ENCODE measurements at regions not wholly inside any gene's neighbourhood (a gene's known extent, or its start where the extent isn't known, plus 50 kb on each side); places are given as distances from the start of the nearest gene placed in this dataset.
"Not testable (repeated sequence)": the region's sequence is repeated elsewhere in the genome, so short reads cannot be mapped to it uniquely, and the experiment has no call there.

DNA sequence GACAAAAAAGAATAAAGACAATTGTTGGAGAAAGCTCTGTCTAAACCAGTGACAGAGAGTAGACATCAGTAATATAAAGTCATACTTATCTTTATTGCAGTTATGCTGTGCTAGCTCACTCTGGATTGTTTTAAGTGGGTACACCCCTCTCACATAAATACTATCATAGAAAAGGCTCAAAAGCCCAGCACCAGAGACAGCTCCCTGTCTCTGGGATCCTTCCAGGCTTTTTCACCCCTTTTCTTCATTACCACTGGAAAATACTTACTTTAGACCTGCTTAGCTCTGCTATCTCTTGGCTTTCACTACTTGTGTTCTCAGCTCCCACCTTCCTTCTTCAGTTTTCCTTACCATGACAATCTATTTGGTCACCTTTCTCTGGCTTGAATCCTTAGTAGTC is 259.1 kb upstream of the MINDY3 start:
- DNase-seq = no peak

DNA sequence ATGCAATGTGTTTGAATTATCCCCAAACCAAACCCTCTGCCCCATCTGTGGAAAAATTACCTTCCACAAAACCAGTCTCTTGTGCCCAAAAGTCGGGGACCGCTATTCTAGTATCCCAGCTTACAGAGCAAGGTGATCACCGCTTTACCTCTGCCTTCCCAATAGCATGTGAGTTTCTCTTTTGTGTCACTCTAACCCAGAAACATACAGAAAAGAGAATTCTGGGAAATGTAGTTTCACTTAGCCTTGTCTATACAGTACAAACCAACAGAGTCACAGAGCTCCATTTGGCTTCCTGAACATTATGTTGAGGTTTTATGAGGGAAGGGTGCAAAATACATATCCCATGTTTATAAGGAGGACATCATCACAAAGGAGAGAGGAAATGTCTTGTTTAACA is 260.3 kb upstream of the MINDY3 start:
- no peak for DNase-seq

DNA sequence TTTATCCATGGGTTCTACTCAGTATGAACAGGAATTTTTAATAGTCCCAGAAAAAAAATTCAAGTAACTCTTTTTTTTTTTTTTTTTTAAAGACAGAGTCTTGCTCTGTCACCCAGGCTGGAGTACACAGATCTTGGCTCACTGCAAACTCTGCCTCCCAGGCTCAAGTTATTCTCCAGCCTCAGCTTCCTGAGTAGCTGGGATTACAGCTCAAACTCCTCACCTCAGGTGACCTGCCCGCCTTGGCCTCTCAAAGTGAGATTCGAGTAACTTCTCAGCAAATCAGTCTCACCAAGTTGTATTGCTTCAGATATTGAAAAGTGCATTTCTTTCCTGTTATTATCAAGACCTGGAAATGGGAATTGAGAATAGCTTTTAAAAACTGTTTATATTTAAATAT is 281.2 kb upstream of the MINDY3 start:
- no peak for DNase-seq

DNA sequence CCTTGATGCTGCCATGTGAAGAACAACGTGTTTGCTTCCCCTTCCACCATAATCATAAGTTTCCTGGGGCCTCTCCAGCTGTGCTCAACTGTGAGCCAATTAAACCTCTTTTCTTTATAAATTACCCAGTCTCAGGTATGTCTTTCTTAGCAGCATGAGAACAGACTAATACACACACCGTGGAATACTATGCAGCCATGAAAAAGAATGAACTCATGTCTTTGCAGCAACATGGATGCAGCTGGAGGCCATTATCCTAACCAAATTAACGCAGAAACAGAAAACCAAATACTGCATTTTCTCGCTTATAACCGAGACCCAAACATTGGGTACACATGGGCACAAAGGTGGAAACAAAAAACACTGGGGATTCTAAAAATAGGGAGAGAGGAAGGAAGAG is 286.7 kb upstream of the MINDY3 start:
- no peak for DNase-seq

- no peak for DNase-seq
Observed at GRCh38 chr10:16155834-16156233, 281.0 kb upstream of the PTER start.

DNA sequence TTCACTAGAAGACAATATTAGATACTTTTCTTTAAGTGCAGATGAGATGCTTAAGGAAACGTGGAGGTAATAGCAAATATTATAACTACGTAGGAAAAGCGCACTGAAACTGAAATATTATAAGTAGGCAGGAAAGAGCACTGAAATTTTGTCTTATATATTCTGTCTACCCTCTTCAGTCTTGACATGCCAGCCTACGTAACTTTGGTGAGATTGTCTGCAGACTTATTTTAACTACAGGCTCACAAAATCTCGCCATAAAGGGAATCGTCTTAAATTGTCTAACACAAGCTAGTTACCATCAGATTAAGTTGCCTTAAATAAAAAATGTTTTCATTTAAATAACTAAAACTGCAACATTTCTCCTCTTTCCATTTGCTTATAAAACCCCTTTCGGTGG is 280.1 kb upstream of the PTER start:
- DNase-seq = no peak

DNA sequence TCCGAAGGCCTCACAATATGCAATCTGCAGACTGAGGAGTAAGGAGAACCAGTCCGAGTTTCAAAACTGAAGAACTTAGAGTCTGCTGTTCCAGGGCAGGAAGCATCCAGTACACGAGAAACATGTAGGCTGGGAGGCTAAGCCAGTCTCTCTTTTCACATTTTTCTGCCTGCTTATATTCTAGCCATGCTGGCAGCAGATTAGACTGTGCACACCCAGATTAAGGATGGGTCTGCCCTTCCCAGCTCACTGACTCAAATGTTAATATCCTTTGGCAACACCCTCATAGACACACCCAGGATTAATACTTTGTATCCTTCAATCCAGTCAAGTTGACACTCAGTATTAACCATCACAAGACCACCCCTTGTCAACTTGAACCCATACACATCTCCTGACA is 271.7 kb upstream of the PTER start:
- not testable (repeated sequence) for DNase-seq

GRCh38 chr10:16182144-16182543 is 254.7 kb upstream of the PTER start:
- DNase-seq = peak; percentile 78

- DNase-seq = no peak
Observed at GRCh38 chr10:16182688-16183087, 254.1 kb upstream of the PTER start.

DNA sequence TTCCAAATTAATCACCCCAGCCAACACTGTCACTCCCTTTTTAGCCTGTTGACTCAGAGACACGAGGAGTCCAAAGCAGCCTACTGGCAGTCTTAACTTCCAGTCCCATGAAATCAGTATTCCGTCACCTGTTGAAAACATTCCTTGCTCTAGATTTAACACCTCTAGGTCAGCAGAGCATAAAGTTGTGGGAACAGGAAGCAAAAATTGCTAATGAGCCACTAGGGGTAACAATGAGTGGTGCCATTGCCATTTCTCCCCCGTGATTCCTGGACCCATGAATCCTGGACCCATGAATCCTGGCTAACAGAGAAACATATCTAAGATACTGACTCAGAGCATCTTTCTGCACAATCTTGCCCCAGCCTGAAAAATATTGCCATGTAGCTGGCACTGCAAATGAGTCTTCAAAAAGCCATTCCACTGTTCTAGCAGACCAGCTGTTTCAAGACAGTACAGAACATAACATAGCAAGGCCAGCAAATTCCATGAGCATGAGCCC is 252.7 kb upstream of the PTER start:
- no peak for DNase-seq

GRCh38 chr10:16184906-16185305 is 251.9 kb upstream of the PTER start:
- DNase-seq = no peak

- DNase-seq = no peak
Observed at GRCh38 chr10:16186564-16186963, 250.2 kb upstream of the PTER start.

GRCh38 chr10:16187161-16187560 is 249.6 kb upstream of the PTER start:
- no peak for DNase-seq

- DNase-seq = no peak
Observed at GRCh38 chr10:16192337-16192736, 244.5 kb upstream of the PTER start.

GRCh38 chr10:16193241-16193640 is 243.6 kb upstream of the PTER start:
- DNase-seq = no peak

- no peak for DNase-seq
Observed at GRCh38 chr10:16195178-16195769, 241.5 kb upstream of the PTER start.

DNA sequence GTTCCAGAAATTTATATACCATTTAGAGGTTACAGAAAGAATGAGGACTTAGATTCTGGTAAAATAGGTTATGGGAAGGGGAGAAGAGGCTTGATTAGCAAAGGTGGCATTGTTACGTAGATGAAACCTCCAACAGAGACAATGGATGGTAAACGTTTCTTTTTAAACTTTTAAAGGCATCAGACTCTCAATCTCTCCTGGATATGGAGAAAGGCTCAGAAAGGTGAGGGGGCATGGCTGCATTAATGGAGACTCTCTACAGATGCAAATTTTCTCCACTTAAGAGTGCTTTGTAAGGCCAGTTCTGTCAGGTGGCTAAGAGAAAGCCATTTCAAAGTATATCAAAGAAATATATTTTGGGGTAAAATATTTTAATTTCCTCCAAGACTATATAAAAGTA is 240.9 kb upstream of the PTER start:
- DNase-seq = no peak

DNA sequence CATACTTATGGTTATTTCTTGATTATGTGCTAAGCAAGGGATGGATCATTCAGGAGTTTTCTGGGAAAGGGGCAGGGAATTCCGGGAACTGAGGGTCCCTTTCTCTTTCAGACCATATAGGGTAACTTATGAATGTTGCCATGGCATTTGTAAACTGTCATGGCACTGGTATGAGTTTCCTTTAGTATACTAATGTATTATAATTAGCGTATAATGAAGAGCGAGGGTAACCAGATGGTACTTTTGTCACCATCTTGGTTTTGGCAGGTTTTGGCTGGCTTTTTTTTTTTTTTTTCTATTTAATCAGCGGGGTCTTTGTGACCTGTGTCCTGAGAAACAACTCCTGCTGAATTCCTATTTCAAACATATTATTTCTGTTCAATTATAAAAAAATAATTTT is 237.6 kb upstream of the PTER start:
- no peak for DNase-seq

- DNase-seq = not testable (repeated sequence)
Observed at GRCh38 chr10:16223618-16224017, 213.2 kb upstream of the PTER start.

DNA sequence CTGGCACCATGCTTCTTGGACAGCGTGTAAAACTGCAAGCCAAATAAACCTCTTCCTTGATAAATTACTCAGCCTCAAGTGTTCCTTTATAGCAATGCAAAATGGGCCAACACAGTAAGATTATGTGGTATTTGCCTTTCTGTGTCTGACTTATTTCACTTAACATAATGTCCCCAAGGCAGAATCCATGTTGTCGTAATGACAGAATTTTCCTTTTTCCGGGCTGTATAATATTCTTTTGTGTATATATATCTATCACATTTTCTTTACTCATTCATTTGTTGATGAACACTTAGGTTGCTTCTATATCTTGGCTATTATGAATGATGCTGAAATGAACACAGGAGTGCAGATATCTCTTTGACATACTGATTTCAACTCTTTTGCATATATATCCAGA is 209.1 kb upstream of the PTER start:
- no peak for DNase-seq

DNA sequence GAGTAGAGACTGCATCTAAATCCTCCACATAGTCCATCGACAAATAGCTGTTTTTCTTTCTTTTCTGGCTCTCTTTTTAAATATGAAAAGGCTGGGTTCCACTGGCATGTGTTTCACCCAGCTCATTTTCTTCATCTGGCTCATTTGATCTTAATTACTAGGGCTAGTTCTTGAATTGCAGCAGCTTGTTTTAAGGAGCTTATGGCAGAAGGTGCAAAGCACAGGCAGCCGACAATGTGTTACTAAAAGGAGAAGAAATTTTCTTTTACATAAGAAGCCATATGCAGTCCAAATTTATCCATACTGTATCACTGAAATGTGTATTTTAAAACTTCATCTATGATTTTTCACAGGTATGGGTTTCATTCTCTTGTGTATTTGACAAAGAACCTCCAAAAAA is 205.6 kb upstream of the PTER start:
- DNase-seq = no peak

- no peak for DNase-seq
Observed at GRCh38 chr10:16231734-16232435, 204.9 kb upstream of the PTER start.

GRCh38 chr10:16232441-16232840 is 204.4 kb upstream of the PTER start:
- no peak for DNase-seq

- DNase-seq = no peak
Observed at GRCh38 chr10:16234916-16235315, 201.9 kb upstream of the PTER start.

- no peak for DNase-seq
Observed at GRCh38 chr10:16242446-16242845, 194.4 kb upstream of the PTER start.

Data from NCI-H748 treated with DMSO at 0.1 percent for 48 hours (cell line).